GM20000 (cell line): ENCODE measurements at regions not wholly inside any gene's neighbourhood (a gene's known extent, or its start where the extent isn't known, plus 50 kb on each side); places are given as distances from the start of the nearest gene placed in this dataset.
"Not testable (repeated sequence)": the region's sequence is repeated elsewhere in the genome, so short reads cannot be mapped to it uniquely, and the experiment has no call there.

Experiments
- DNase-seq: peaks from one replicate; pipeline ENCODE4 v3.0.0; 2012; ENCODE audit warnings: low spot score
- TF ChIP-seq, protein P1 (sequence below): IDR thresholded peaks from 2 replicates; pipeline ENCODE4 v1.5.1; 2012; ENCODE audit warnings: mild to moderate bottlenecking, control low read depth; ENCODE audit errors: extremely low read depth, missing control alignments

DNA sequence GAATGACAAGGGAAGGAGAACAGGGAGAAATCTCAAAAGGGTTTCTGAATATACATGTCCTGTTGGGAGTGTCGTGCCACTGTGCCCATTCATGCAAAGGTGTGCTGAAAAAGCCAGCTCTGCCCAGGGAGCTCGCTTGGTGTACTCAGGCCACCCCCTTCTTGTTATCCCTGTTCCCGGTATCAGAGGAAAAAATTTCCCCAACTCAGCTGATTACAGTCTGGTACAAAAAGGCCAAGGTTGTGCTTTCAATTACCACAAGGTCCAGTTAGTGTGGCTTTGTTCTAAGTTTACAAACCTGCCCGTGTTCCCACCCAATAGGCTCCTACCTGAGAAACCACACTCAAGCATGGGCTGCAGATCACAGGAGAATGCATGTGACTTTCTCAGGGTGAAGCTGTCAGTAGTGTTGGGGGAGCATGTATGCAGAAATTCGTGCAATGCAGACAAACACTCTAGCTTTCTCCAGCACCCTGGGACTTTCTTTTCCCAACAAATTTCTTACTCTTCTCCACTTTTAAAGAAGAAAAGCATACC is 648.5 kb downstream of the NR2F2 start:
- no peak for DNase-seq
- TF ChIP-seq, protein P1, sequence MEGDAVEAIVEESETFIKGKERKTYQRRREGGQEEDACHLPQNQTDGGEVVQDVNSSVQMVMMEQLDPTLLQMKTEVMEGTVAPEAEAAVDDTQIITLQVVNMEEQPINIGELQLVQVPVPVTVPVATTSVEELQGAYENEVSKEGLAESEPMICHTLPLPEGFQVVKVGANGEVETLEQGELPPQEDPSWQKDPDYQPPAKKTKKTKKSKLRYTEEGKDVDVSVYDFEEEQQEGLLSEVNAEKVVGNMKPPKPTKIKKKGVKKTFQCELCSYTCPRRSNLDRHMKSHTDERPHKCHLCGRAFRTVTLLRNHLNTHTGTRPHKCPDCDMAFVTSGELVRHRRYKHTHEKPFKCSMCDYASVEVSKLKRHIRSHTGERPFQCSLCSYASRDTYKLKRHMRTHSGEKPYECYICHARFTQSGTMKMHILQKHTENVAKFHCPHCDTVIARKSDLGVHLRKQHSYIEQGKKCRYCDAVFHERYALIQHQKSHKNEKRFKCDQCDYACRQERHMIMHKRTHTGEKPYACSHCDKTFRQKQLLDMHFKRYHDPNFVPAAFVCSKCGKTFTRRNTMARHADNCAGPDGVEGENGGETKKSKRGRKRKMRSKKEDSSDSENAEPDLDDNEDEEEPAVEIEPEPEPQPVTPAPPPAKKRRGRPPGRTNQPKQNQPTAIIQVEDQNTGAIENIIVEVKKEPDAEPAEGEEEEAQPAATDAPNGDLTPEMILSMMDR = no peak

GRCh38 chr15:96984121-96984671 is 653.7 kb downstream of the NR2F2 start:
- not testable (repeated sequence) for DNase-seq

GRCh38 chr15:96992817-96993216 is 662.3 kb downstream of the NR2F2 start:
- TF ChIP-seq, protein P1 = no peak
- no peak for DNase-seq

- DNase-seq = no peak
- TF ChIP-seq, protein P1 = no peak
Measured at GRCh38 chr15:96997538-96997937, 667.0 kb downstream of the NR2F2 start.

DNA sequence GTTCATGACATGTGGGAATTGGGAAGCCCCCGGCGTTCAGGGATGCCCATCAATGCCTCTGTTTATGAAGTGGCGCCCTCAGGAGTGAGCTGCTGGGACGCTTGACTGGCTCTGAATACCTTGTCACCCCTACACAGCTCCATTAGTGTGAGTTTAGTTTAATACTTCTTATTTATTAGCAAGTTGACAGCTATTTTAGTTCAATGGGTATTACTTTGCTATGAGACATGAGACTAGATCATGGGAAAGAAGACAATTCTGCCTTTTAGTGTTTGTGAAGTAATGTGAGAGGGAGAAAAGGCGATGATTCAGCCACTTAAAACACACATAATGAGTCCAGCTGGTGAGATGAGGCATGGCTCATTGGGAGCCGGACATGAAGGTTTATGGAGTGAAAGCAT is 678.5 kb downstream of the NR2F2 start:
- no peak for DNase-seq

DNA sequence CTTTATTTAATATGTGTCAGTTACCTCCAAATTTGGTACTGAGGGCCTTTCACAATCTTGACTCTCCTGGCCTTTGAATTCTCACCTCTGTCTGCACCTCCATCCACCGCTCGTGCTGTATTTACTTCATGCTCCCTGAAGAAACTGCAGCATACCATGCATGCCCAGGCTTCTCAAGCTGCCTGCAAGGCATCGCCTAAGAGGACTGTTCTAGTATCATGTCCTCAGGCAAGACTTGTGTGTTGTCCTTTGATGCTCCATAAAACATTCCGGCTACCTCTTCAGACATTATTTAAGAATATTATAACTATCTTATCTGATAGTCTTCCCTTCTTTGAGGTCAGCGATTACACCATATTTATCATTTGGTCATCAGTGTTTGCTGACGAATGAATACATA is 682.5 kb downstream of the NR2F2 start:
- TF ChIP-seq, protein P1 = no peak

More for the DNA sequence above, 678.5 kb downstream of the NR2F2 start:
- TF ChIP-seq, protein P1 = no peak

GRCh38 chr15:97013491-97013890 is 683.0 kb downstream of the NR2F2 start:
- TF ChIP-seq, protein P1 = no peak
- no peak for DNase-seq

More for the DNA sequence above, 682.5 kb downstream of the NR2F2 start:
- no peak for DNase-seq

GRCh38 chr15:97014001-97014400 is 683.5 kb downstream of the NR2F2 start:
- TF ChIP-seq, protein P1 = no peak
- no peak for DNase-seq
